ENCODE measurements at regions not wholly inside any gene's neighbourhood (a gene's known extent, or its start where the extent isn't known, plus 50 kb on each side); places are given as distances from the start of the nearest gene placed in this dataset.

DNA sequence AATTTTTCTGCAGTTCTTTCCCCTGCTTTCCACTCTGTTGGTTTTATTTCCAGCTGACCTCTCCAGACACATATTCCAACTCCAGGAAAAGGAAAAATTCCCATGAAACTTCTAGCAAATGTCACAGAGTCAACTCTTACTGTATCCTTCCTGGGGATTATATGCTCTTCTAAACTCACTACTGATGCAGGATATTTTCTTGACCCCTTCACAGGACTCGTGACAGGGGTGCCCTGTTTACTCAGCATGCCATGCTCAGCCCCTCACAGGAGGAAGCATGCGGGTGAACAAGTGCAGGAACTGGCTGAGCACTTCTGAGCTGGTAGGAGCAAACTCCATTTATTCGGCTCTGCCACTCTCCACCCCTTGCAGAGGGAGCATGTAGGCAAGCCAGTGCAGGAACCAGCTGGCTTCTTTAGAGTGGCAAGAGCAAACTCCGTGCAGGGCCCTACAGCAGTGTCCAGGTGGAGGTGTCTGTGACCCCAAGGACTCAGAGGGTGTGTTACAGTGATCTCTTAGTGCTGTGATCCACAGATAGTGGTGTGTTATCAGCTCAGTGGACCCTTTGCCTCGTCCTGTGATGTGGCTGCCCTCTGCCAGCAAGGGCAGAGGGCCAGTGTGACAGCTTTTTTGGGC is 413.6 kb upstream of the GRM7 start:
- Mint-ChIP-seq H3K4me1 (no peaks in the 10 kb centered on the region), H3K27me3 (ENCODE audit: insufficient read depth) (no peaks in the 10 kb centered on the region), H3K9me3 (no peaks in the 10 kb centered on the region), H3K4me3 (no peak overlapping the region), H3K27ac (no peak overlapping the region), H3K36me3 (ENCODE audit: low read depth) (no peaks in the 10 kb centered on the region)
- Histone ChIP-seq H3K9ac (ENCODE audit: extremely low read depth, low read length, poor library complexity, severe bottlenecking) (no peak overlapping the region), H3K27ac (ENCODE audit: low read depth, low read length) (no peak overlapping the region), H3K4me1 (ENCODE audit: control insufficient read depth, insufficient read depth, low read length) (no peaks in the 10 kb centered on the region), H3K27me3 (ENCODE audit: control insufficient read depth, insufficient read depth, low read length, poor library complexity, severe bottlenecking) (no peaks in the 10 kb centered on the region), H3K9me3 (ENCODE audit: control insufficient read depth, low read length) (no peaks in the 10 kb centered on the region), H3K36me3 (ENCODE audit: control insufficient read depth, insufficient read depth, low read length) (no peaks in the 10 kb centered on the region), H3K4me3 (ENCODE audit: low read length) (no peak overlapping the region)
- WGBS, 2 experiments (ENCODE audit: insufficient coverage in 1 of 2, insufficient read length in 1 of 2), result 89 to 100% methylated on average over 2 to 5 of the region's 5 CpGs
- no peak for DNase-seq
- TF ChIP-seq, protein P1, sequence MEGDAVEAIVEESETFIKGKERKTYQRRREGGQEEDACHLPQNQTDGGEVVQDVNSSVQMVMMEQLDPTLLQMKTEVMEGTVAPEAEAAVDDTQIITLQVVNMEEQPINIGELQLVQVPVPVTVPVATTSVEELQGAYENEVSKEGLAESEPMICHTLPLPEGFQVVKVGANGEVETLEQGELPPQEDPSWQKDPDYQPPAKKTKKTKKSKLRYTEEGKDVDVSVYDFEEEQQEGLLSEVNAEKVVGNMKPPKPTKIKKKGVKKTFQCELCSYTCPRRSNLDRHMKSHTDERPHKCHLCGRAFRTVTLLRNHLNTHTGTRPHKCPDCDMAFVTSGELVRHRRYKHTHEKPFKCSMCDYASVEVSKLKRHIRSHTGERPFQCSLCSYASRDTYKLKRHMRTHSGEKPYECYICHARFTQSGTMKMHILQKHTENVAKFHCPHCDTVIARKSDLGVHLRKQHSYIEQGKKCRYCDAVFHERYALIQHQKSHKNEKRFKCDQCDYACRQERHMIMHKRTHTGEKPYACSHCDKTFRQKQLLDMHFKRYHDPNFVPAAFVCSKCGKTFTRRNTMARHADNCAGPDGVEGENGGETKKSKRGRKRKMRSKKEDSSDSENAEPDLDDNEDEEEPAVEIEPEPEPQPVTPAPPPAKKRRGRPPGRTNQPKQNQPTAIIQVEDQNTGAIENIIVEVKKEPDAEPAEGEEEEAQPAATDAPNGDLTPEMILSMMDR (conservative IDR thresholded peaks at IDR 0.05), result no peak

DNA sequence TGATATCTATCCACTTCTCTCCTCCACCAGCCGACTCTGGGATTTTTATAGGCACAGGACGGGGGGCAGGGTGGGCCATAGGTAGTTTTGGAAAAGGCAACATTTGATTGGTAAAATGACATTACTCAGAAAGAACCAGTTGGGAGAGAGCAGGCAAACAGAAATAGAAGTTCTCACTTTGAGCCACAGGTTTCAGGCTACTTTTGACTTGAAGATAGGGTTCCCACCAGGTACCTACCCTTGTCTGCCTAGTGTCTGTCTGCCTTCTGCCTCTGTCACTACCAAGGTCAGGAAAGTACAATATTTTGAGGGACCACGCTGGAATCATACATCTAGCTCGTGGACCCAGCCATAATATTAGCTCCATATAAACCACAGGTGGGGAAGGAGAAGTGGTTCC is 412.9 kb upstream of the GRM7 start:
- Mint-ChIP-seq H3K4me1 (no peaks in the 10 kb centered on the region), H3K27me3 (ENCODE audit: insufficient read depth) (no peaks in the 10 kb centered on the region), H3K4me3 (no peak overlapping the region), H3K9me3 (no peaks in the 10 kb centered on the region), H3K36me3 (ENCODE audit: low read depth) (no peaks in the 10 kb centered on the region), H3K27ac (no peak overlapping the region)
- Histone ChIP-seq H3K4me1 (ENCODE audit: control insufficient read depth, insufficient read depth, low read length) (no peaks in the 10 kb centered on the region), H3K9me3 (ENCODE audit: control insufficient read depth, low read length) (no peaks in the 10 kb centered on the region), H3K36me3 (ENCODE audit: control insufficient read depth, insufficient read depth, low read length) (no peaks in the 10 kb centered on the region), H3K27ac (ENCODE audit: low read depth, low read length) (no peak overlapping the region), H3K4me3 (ENCODE audit: low read length) (no peak overlapping the region), H3K9ac (ENCODE audit: extremely low read depth, low read length, poor library complexity, severe bottlenecking) (no peak overlapping the region), H3K27me3 (ENCODE audit: control insufficient read depth, insufficient read depth, low read length, poor library complexity, severe bottlenecking) (no peaks in the 10 kb centered on the region)
- TF ChIP-seq, protein P1 (conservative IDR thresholded peaks at IDR 0.05), result no peak
- DNase-seq, result no peak
- 81% methylated on average over 3 of the region's 4 CpGs; no CpG with 5 or more reads in 1 of the 2 experiments for WGBS, 2 experiments (ENCODE audit: insufficient coverage in 1 of 2, insufficient read length in 1 of 2)

- no peak overlapping the region for H3K4me3 Mint-ChIP-seq
- TF ChIP-seq, protein P1 (conservative IDR thresholded peaks at IDR 0.05), result no peak
These were observed 411.8 kb upstream of the GRM7 start for GRCh38 chr3:6449099-6449498.

More at GRCh38 chr3:6449099-6449498, 411.8 kb upstream of the GRM7 start:
- Histone ChIP-seq H3K4me3 (ENCODE audit: low read length) (no peak overlapping the region), H3K27me3 (ENCODE audit: control insufficient read depth, insufficient read depth, low read length, poor library complexity, severe bottlenecking) (no peaks in the 10 kb centered on the region), H3K36me3 (ENCODE audit: control insufficient read depth, insufficient read depth, low read length) (no peaks in the 10 kb centered on the region), H3K27ac (ENCODE audit: low read depth, low read length) (no peak overlapping the region), H3K9me3 (ENCODE audit: control insufficient read depth, low read length) (no peaks in the 10 kb centered on the region), H3K4me1 (ENCODE audit: control insufficient read depth, insufficient read depth, low read length) (no peaks in the 10 kb centered on the region), H3K9ac (ENCODE audit: extremely low read depth, low read length, poor library complexity, severe bottlenecking) (no peak overlapping the region)
- H3K9me3 Mint-ChIP-seq, result no peaks in the 10 kb centered on the region
- no peaks in the 10 kb centered on the region for H3K36me3 Mint-ChIP-seq (ENCODE audit: low read depth)
- H3K4me1 Mint-ChIP-seq, result no peaks in the 10 kb centered on the region
- DNase-seq, result no peak
- 83 to 91% methylated on average over 1 to 3 of the region's 3 CpGs for WGBS, 2 experiments (ENCODE audit: insufficient coverage in 1 of 2, insufficient read length in 1 of 2)
- no peaks in the 10 kb centered on the region for H3K27me3 Mint-ChIP-seq (ENCODE audit: insufficient read depth)
- H3K27ac Mint-ChIP-seq, result no peak overlapping the region

Measured in endodermal cell (in vitro differentiated cells).